ENCODE measurements at regions not wholly inside any gene's neighbourhood (a gene's known extent, or its start where the extent isn't known, plus 50 kb on each side); places are given as distances from the start of the nearest gene placed in this dataset.

- no peak for TF ChIP-seq POLR2AphosphoS5 (IDR thresholded peaks at IDR 0.05; ENCODE audit: insufficient read depth in 1 of 2, low read depth in 1 of 2)
- TF ChIP-seq CTCF (IDR thresholded peaks at IDR 0.05), result no peak
These were observed 137.8 kb upstream of the KLHL29 start for GRCh38 chr2:23246992-23247683.

Data from vagina (tissue), 2 donors.